HFFc6 (cell line): ENCODE measurements at regions not wholly inside any gene's neighbourhood (a gene's known extent, or its start where the extent isn't known, plus 50 kb on each side); places are given as distances from the start of the nearest gene placed in this dataset.
"Not testable (repeated sequence)": the region's sequence is repeated elsewhere in the genome, so short reads cannot be mapped to it uniquely, and the experiment has no call there.

Source experiments
- DNase-seq: peaks from one replicate; pipeline ENCODE4 v3.0.0-alpha.2; 2018
- H3K27ac Mint-ChIP-seq: 2 replicates; pipeline ENCODE4 v1.8.0; 2020; ENCODE audit warnings: mild to moderate bottlenecking, mixed read lengths
- H3K27me3 Mint-ChIP-seq: 2 replicates; pipeline ENCODE4 v1.8.0; 2021; ENCODE audit warnings: mild to moderate bottlenecking, moderate library complexity, mixed read lengths; ENCODE audit not compliant: insufficient read depth
- H3K36me3 Mint-ChIP-seq: 2 replicates; pipeline ENCODE4 v1.8.0; 2021; ENCODE audit warnings: low read depth, mixed read lengths
- H3K4me1 Mint-ChIP-seq: 2 replicates; pipeline ENCODE4 v1.8.0; 2020; ENCODE audit warnings: low read depth, mixed read lengths
- H3K4me3 Mint-ChIP-seq: 2 replicates; pipeline ENCODE4 v1.8.0; 2020; ENCODE audit warnings: mild to moderate bottlenecking, moderate library complexity, mixed read lengths
- H3K9me3 Mint-ChIP-seq: 2 replicates; pipeline ENCODE4 v1.8.0; 2020; ENCODE audit warnings: mild to moderate bottlenecking, mixed read lengths
- CTCF ChIP-seq: fragments of 200-600 bp; sonication (generic); IDR thresholded peaks from 2 replicates; pipeline ENCODE4 v1.5.0; 2021; ENCODE audit warnings: antibody characterized with exemption, mild to moderate bottlenecking

DNA sequence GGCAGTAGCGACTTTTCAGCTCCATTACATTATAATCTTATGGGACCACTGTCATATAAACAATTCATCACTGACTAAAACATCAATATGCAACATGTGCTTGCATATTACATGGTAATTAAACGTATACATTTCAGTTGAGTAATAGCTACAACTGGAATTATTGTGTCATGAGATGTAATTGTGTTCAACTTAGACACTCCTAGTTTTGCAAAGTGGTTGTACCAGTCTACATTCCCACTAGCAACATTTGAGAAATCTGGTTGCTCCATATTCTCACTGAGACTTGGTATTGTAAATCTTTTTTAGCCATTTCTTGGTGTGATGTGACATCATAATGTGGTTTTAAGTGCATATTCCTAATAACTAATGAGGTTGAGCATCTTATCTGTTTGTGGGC, 90.0 kb downstream of the CAPZA3 start:
- Mint-ChIP-seq H3K4me3 (no peak overlapping the region), H3K27ac (no peak overlapping the region), H3K27me3 (no peaks in the 10 kb centered on the region), H3K4me1 (no peaks in the 10 kb centered on the region), H3K36me3 (peaks cover 4% of the 10 kb centered on the region; the same call in 1 of the 2 replicates), H3K9me3 (peaks cover 15% of the 10 kb centered on the region)
- no peak for DNase-seq
- no peak for TF ChIP-seq CTCF

DNA sequence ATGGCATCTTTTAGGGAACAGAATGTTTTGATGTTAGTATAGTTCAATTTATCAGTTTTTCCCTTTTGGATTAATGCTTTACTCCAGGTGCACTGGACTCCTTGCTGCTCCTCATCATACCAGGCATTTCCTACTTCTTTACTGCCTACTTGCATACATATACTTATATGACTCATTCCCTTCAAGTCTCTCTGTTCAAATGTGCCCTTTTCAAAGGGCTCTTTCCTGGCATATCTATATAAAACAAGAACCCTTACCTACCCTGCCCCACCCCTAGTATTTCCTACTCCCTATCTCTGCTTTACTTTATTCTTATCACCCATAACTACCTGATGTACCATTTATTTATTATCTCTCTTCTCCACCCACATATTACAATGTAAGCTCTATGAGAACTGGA, 90.6 kb downstream of the CAPZA3 start:
- peaks cover 4% of the 10 kb centered on the region; the same call in 1 of the 2 replicates for H3K36me3 Mint-ChIP-seq
- no peak overlapping the region for H3K27ac Mint-ChIP-seq
- DNase-seq, result no peak
- H3K9me3 Mint-ChIP-seq, result peaks cover 15% of the 10 kb centered on the region
- no peaks in the 10 kb centered on the region for H3K27me3 Mint-ChIP-seq
- no peak for TF ChIP-seq CTCF
- H3K4me3 Mint-ChIP-seq, result no peak overlapping the region
- H3K4me1 Mint-ChIP-seq, result no peaks in the 10 kb centered on the region

- Mint-ChIP-seq H3K9me3 (peaks cover 15% of the 10 kb centered on the region), H3K4me1 (no peaks in the 10 kb centered on the region), H3K27ac (no peak overlapping the region), H3K4me3 (no peak overlapping the region), H3K27me3 (no peaks in the 10 kb centered on the region), H3K36me3 (peaks cover 4% of the 10 kb centered on the region; the same call in 1 of the 2 replicates)
- no peak for TF ChIP-seq CTCF
- no peak for DNase-seq
Observed at GRCh38 chr12:18828987-18829386, 91.1 kb downstream of the CAPZA3 start.

- not testable (repeated sequence) for H3K4me3 Mint-ChIP-seq, DNase-seq, H3K27ac Mint-ChIP-seq, H3K36me3 Mint-ChIP-seq, H3K27me3 Mint-ChIP-seq
- H3K4me1 Mint-ChIP-seq, result peaks cover 16% of the 10 kb centered on the region
- peaks cover 15% of the 10 kb centered on the region for H3K9me3 Mint-ChIP-seq
Observed at GRCh38 chr12:18832932-18833331, 95.0 kb downstream of the CAPZA3 start.

DNA sequence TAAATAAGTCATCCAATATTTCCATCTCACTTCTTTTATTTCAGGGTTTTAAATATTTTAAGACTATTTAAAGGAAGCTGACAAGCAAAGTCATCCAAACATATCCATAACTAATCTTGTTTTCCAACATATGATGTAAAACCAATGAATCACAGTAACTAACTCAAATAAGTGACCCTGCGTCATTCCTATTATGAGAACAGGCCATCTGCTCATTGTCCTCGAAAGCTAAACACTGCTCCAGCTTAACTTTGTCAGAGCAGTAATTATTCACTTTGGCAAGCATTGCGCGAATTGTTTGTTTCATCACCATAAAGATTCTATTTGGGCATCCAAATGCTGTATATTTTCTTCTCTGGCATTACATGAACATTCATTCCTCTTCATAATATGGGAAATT, 99.1 kb downstream of the CAPZA3 start:
- no peak overlapping the region for H3K27ac Mint-ChIP-seq
- no peak overlapping the region for H3K4me3 Mint-ChIP-seq
- peaks cover 4% of the 10 kb centered on the region for H3K9me3 Mint-ChIP-seq
- H3K36me3 Mint-ChIP-seq, result no peaks in the 10 kb centered on the region
- no peak for TF ChIP-seq CTCF
- no peak for DNase-seq
- H3K27me3 Mint-ChIP-seq, result no peaks in the 10 kb centered on the region
- H3K4me1 Mint-ChIP-seq, result peaks cover 16% of the 10 kb centered on the region

- H3K9me3 Mint-ChIP-seq, result peaks cover 4% of the 10 kb centered on the region
- no peak for DNase-seq
- H3K4me1 Mint-ChIP-seq, result peaks cover 16% of the 10 kb centered on the region
- H3K36me3 Mint-ChIP-seq, result no peaks in the 10 kb centered on the region
- H3K27me3 Mint-ChIP-seq, result no peaks in the 10 kb centered on the region
- TF ChIP-seq CTCF, result no peak
- no peak overlapping the region for H3K27ac Mint-ChIP-seq
- H3K4me3 Mint-ChIP-seq, result no peak overlapping the region
Observed at GRCh38 chr12:18837505-18837904, 99.6 kb downstream of the CAPZA3 start.

DNA sequence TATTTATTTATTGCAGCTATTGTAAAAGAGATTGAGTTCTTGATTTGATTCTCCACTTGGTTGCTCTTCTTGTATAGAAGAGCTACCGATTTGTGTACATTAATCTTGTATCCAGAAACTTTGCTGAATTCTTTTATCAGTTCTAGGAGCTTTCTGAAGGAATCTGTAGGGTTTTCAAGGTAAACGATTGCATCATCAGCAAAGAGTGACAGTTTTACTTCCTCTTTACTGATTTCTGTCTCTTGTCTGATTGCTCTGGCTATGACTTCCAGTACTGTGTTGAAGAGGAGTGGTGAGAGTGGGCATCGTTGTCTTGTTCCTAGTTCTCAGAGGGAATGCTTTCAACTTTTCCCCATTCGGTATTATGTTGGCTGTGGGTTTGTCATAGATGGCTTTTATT, 103.1 kb downstream of the CAPZA3 start:
- not testable (repeated sequence) for H3K27me3 Mint-ChIP-seq

More for the DNA sequence above, 103.1 kb downstream of the CAPZA3 start:
- not testable (repeated sequence) for H3K9me3 Mint-ChIP-seq, H3K4me3 Mint-ChIP-seq, H3K27ac Mint-ChIP-seq, DNase-seq, H3K36me3 Mint-ChIP-seq
- H3K4me1 Mint-ChIP-seq, result peaks cover 16% of the 10 kb centered on the region
